HG03139 (cell line): ENCODE measurements at regions not wholly inside any gene's neighbourhood (a gene's known extent, or its start where the extent isn't known, plus 50 kb on each side); places are given as distances from the start of the nearest gene placed in this dataset.

ENCODE experiments used
- ATAC-seq: cut with Tn5 transposase; IDR thresholded peaks from one replicate; pipeline ENCODE4 v1.9.1; 2021; ENCODE audit not compliant: unreplicated experiment

- ATAC-seq = no peak
Observed at GRCh38 chr10:43864656-43865055, 216.0 kb upstream of the ZNF32 start.

DNA sequence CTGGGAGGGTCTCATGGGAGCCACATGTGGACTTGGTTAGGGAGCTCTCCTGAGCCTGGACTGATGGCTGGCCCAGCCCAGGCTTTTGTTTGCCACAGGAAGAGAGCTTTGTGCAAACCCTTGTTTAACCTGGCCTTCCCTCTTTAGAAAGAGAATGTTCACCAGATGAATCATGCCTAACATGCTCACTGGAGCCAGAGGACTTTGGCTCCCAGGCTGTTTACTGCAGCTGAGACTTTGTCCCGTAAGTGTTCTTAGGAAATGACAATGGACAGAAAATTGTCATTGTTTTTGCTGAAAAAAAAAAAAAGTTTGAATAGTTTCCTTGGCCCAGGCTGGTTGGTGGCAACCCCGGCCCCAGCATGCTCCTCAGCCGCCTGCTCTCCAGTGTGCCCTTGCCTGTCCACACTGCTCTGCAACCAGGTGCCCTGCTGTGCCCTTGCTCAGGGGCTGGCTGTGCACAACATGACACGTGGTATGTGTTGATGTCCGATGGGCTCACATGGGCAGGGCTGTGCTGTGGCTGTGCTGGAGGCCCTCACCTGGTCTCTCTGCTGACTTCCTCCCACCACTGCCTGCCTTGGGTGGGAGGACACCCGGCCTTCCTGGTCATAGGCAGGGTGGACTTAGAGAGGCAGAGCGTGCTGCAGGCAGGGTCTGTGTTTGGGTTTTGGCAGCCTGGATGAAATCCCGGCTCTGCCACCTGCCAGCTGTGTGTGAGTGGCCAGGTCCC is 215.3 kb upstream of the ZNF32 start:
- ATAC-seq = no peak

DNA sequence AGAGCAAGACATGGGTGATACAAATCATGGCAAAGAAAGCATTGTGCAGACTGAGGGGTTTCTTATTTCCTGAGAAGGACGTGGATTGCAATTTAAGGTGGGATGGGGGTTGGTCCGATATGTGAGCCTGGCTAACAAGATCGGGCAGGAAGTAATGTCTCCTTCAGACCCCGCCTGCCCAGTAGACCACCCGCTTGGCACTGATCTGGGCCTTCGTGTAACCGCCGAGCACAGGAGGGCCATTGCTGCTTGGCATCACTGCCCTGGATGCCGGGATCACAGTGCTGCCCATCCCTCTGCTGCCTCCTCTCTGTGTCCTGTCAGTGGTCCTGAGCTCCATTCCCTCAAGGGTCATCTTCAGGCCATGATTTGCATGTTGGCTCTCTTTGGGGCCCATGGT is 214.6 kb upstream of the ZNF32 start:
- ATAC-seq = no peak

GRCh38 chr10:43862756-43863155 is 214.1 kb upstream of the ZNF32 start:
- no peak for ATAC-seq

DNA sequence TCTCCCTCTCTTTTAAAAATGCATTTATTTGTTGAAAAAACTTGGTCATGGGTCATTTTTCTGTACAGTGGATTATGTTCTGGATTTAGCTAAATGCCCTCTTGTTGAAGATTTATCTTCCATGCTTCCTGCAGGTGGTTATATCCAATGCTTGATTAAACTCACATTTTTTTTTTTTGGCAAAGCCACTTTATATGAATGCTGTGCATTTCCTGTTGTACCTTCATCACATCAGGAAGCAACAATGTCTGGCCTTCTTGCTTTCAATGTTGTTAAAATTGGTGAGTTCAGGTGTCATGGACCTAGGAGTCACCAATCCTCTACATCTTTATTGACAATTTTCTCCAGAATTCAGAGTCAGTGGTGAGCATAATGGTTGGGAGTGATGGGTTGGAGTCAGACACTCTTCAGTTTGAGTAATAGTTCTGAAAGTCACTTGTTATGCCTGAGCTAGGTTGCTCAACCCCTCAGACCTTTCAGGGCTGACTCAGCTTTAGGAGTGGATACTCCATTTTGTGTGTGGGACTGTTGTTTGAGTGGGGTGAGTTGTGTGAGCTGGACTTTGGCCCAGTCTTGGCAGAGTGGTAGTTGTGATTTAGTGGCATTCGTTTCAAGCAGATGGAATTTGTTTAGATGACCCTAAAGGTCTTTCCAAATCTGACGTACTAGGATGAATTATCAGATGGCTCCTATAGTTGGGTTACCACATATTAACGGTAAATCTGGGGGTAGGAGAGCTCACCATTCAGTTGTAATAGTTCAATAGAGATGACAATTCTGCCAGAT is 213.5 kb upstream of the ZNF32 start:
- ATAC-seq = no peak

- ATAC-seq = no peak
Observed at GRCh38 chr10:43859016-43859525, 210.4 kb upstream of the ZNF32 start.

DNA sequence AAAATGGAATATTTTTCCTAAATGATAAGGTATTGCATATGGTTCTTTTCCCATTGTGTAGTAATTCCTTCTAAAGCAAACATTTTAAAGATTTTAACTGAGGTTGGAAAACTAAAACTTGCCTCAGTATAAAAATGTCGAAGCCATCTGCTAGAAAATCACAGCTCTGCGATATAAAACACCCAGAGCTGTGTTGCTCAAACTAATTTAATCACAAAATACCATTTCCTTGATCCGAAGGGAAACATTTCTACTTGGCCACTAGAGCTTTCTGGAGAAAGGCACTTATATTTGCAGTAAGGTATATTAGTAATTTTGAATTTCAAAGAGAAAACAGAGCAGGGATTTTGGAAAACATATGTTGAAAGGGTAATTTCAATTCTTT is 209.2 kb upstream of the ZNF32 start:
- ATAC-seq = no peak

DNA sequence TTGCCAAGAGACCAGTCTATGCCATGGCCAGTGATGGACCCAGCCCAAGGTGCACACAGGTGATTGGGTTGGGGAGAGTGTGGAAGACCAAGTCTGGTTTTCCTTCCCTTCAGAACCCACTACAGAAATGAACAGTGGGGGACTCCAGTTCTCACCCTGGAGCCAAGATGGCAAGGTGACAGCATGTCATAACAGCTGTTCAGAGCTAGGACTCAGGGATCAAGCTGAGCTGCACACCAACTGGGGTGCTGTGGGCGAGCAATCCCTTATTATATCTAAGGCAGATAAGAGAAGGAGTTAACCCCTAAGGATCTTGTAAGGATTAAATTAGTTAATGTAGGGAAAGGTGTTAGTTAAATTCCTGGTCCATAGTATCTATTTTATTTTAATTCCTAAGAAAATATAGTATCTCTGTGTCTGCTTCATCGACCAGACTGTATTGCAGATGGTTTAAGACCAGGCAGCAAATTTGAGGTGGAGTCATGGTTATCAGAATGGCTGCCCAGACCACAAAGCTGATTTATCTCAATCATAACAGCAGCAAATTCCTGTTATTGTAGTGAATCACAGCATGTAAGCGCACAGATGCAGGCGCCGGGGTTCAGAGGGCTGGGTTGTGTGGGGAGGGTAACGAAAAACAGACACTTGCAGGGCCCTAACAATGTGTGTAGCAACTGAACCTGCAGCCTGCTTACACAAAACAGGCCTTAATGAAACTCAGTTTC is 208.7 kb upstream of the ZNF32 start:
- no peak for ATAC-seq

DNA sequence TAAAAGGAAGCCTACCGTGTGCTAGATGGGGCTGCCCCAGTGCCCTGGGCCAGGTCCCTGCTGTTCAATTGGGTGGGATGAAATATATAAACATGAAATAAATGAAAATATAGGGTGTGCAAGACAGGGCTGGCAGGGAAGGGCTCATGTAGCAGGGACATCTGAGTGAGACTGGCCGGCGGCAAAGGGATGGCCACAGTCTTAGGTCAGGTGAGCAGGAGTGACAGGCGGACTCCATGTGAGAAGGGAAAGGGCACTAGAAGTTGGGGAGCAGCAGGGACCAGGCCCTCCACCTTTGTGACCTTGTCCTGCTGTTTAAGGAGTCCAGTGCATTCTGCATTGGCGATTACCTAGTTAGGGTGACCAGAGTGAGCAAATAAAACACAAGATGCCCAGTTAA is 207.6 kb upstream of the ZNF32 start:
- ATAC-seq = no peak

DNA sequence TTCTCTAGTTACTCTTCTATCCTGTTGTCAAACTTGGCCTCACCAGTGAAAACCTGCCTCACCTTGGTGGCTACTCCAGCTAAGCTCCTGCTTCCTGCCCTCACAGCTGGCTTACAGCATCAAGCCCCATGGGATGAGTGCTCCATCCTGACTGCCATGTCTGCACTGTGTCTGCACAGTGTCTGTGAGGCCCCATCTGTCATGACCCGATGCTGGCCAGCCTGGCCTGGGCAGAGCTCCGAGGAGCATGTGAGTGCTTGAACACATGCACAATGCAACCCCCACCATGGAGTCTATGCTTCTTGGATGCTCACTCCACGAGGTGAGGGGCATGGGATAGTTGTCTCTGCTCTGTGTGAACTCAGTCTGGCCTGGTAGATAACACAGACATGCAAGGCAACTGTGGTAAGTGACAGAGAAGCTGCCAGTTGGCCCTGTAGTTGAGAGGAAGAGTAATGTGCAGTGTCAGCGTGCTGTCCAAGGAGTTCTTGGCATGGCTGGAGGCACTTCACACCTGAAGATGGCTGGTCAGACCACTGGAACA is 207.1 kb upstream of the ZNF32 start:
- no peak for ATAC-seq

DNA sequence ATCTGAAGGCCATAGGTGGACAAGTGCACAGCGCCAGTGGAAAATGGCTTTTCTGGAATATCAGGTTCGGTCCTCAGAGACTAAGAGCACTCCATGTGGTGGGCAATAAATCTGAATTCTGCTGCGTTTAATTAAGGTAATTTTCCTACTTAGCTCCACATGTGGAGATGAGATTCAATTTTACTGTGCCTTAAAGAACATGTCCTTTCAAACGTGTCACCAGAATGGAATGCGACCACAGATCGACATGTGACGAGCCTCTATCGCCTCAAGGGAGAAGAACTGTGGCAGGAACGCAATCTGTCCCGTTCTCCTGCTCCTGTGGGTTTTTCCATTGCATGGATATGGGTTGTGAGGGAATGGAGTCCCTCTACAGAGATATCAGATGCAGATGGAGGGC is 205.3 kb upstream of the ZNF32 start:
- ATAC-seq = no peak

GRCh38 chr10:43853369-43853768 is 204.7 kb upstream of the ZNF32 start:
- no peak for ATAC-seq

DNA sequence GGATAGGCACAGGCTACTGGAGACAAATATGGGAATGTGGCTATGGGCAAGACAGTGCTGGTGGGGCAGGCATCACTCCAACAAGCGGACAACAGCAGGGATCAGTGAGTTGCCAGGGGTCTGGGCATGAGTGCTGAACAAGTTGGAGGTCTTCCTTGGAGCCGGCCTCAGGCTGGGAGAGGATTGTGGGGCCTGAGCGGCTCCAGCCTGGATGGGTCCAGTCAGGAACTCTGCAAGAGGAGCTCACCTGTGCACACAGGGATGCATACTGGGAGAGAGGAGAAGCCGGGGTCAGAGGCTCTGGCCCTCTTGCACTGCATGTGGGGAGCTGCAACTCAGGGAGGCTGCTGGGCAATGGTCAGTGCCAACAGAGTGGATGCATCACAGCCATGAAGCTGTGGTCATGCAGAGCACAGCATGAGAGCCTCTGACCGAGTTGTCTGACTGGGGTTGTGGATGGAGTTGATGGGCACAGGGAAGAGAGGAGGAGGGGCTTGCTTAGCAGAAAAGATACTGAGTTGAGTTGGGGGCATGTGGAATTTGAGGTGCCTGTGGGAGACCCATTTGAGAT is 204.0 kb upstream of the ZNF32 start:
- ATAC-seq = no peak

GRCh38 chr10:43852149-43852548 is 203.5 kb upstream of the ZNF32 start:
- no peak for ATAC-seq

GRCh38 chr10:43851030-43851429 is 202.3 kb upstream of the ZNF32 start:
- ATAC-seq = no peak

DNA sequence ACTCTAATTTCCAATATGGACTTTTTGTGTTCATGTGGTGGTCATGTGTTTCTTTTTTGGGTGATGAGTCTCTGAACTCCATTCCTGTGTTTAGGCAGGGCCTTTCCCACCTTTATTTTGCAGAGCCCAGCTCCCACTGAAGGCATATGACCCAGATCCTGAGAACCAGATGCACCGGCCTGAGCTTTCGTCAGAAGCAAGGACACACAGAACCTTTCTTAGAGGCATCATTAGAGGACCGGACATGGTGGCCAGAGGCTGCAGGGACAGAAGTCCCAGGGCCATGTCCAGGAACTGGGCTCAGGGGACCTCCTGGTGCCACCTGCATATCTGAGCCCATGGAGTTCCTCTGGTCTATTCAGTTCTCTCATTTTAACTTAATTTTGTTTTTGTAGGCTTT is 200.9 kb upstream of the ZNF32 start:
- no peak for ATAC-seq

GRCh38 chr10:43846968-43847367 is 198.3 kb upstream of the ZNF32 start:
- ATAC-seq = no peak

- ATAC-seq = no peak
Observed at GRCh38 chr10:43846187-43846680, 197.6 kb upstream of the ZNF32 start.

GRCh38 chr10:43845121-43845520 is 196.4 kb upstream of the ZNF32 start:
- no peak for ATAC-seq

DNA sequence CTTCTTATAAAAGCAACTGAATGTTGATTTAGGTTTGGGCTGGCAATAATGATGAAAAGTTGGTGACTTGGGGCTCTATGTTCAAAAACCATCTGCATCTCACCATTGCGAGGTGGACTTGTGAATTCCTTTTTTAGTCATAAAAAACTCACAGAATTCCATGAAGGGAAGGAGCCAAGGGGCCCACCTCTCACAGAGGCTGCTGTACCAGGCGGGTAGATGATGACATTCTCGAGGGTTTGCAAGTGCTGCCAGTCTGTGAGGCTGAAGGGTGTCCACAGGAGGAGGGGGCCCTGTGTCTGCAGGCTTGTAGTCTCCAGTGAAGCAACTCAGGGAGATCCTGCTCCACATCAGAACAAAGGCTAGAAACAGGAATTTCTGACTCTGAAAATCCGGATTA is 195.5 kb upstream of the ZNF32 start:
- ATAC-seq = no peak
